Loucy (cell line): ENCODE measurements at regions not wholly inside any gene's neighbourhood (a gene's known extent, or its start where the extent isn't known, plus 50 kb on each side); places are given as distances from the start of the nearest gene placed in this dataset.

Experiments used
- H2AFZ ChIP-seq: fragments of 200-600 bp; sonication (generic); 2 replicates; pipeline ENCODE4 v1.6.0; 2016; ENCODE audit warnings: antibody characterized with exemption, mild to moderate bottlenecking, low read length, moderate library complexity
- H3F3A ChIP-seq: fragments of 200-600 bp; 2 replicates; pipeline ENCODE4 v1.6.0; 2016; ENCODE audit warnings: antibody characterized with exemption, low read depth, mild to moderate bottlenecking
- H3K27me3 ChIP-seq: fragments of 200-600 bp; sonication (generic); 2 replicates; pipeline ENCODE4 v1.6.1; 2014; ENCODE audit warnings: low read length, mild to moderate bottlenecking; ENCODE audit not compliant: insufficient read depth, poor library complexity, severe bottlenecking
- H3K36me3 ChIP-seq: fragments of 200-600 bp; sonication (generic); 2 replicates; pipeline ENCODE4 v1.6.1; 2016; ENCODE audit warnings: low read length; ENCODE audit not compliant: insufficient read depth
- H3K4me1 ChIP-seq: fragments of 200-600 bp; sonication (generic); 2 replicates; pipeline ENCODE4 v1.5.1; 2014; ENCODE audit warnings: low read length, mild to moderate bottlenecking; ENCODE audit not compliant: insufficient read depth, poor library complexity, severe bottlenecking
- H3K4me2 ChIP-seq: fragments of 200-600 bp; sonication (generic); 2 replicates; pipeline ENCODE4 v1.6.0; 2014; ENCODE audit warnings: antibody characterized with exemption, low read length, low read depth, mild to moderate bottlenecking; ENCODE audit not compliant: poor library complexity, severe bottlenecking
- H3K4me3 ChIP-seq: fragments of 200-600 bp; sonication (generic); 2 replicates; pipeline ENCODE4 v1.5.1; 2014; ENCODE audit warnings: low read length, mild to moderate bottlenecking, mixed read lengths; ENCODE audit not compliant: poor library complexity, severe bottlenecking
- H3K79me2 ChIP-seq: fragments of 200-600 bp; sonication (generic); 2 replicates; pipeline ENCODE4 v1.6.1; 2014; ENCODE audit warnings: low read length; ENCODE audit not compliant: insufficient read depth
- H3K9ac ChIP-seq: fragments of 200-600 bp; sonication (generic); 2 replicates; pipeline ENCODE4 v1.6.0; 2014; ENCODE audit warnings: mild to moderate bottlenecking, low read depth, low read length, moderate library complexity; ENCODE audit not compliant: poor library complexity, severe bottlenecking
- H3K9me2 ChIP-seq: fragments of 200-600 bp; sonication (generic); replicated peaks from 2 replicates; pipeline ENCODE4 v1.6.1; 2016; ENCODE audit warnings: low read depth, low read length, mixed read lengths
- H3K9me3 ChIP-seq: fragments of 200-600 bp; sonication (generic); 2 replicates; pipeline ENCODE4 v1.6.1; 2014; ENCODE audit warnings: mild to moderate bottlenecking, antibody characterized with exemption, low read length, low read depth; ENCODE audit not compliant: insufficient read depth
- H4K20me1 ChIP-seq: fragments of 200-600 bp; sonication (generic); 2 replicates; pipeline ENCODE4 v1.6.0; 2014; ENCODE audit warnings: antibody characterized with exemption, low read length, mild to moderate bottlenecking; ENCODE audit not compliant: insufficient read depth, poor library complexity, severe bottlenecking
- EZH2phosphoT487 ChIP-seq: fragments of 200-600 bp; IDR thresholded peaks from 2 replicates; pipeline ENCODE4 v1.6.1; 2018; ENCODE audit warnings: antibody characterized with exemption, mild to moderate bottlenecking, moderate library complexity, borderline replicate concordance
- TF ChIP-seq, protein P1 (sequence below): fragments of 200-600 bp; sonication (generic); conservative IDR thresholded peaks from 2 replicates; pipeline ENCODE4 v1.5.1; 2014; ENCODE audit warnings: mild to moderate bottlenecking, antibody characterized with exemption, low read length

DNA sequence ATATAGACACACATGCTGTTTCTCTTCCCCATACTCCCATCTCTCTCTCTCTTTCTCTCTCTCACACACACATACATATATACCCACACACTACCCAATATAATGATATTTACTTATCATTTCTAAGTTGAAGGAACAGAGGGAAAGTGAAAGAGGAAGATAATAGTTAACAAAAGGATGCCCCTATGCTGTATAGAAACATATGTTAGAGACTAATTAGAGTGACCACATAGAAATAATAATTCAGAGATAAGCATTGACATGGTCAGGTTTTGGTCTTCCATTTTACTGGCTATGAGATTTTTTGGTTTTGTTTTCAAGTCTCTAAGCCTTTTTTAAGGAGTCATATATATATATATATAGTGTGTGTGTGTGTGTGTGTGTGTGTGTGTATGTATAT, 445.7 kb upstream of the CHORDC1 start:
- no peaks in the 10 kb centered on the region for H3K9me3 ChIP-seq
- H3K4me2 ChIP-seq = no peak overlapping the region
- no peaks in the 10 kb centered on the region for H3K9me2 ChIP-seq
- TF ChIP-seq, protein P1, sequence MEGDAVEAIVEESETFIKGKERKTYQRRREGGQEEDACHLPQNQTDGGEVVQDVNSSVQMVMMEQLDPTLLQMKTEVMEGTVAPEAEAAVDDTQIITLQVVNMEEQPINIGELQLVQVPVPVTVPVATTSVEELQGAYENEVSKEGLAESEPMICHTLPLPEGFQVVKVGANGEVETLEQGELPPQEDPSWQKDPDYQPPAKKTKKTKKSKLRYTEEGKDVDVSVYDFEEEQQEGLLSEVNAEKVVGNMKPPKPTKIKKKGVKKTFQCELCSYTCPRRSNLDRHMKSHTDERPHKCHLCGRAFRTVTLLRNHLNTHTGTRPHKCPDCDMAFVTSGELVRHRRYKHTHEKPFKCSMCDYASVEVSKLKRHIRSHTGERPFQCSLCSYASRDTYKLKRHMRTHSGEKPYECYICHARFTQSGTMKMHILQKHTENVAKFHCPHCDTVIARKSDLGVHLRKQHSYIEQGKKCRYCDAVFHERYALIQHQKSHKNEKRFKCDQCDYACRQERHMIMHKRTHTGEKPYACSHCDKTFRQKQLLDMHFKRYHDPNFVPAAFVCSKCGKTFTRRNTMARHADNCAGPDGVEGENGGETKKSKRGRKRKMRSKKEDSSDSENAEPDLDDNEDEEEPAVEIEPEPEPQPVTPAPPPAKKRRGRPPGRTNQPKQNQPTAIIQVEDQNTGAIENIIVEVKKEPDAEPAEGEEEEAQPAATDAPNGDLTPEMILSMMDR = no peak
- no peak for TF ChIP-seq EZH2phosphoT487
- no peaks in the 10 kb centered on the region for H3K27me3 ChIP-seq
- no peak overlapping the region for H2AFZ ChIP-seq
- H3F3A ChIP-seq = no peaks in the 10 kb centered on the region
- no peaks in the 10 kb centered on the region for H3K79me2 ChIP-seq
- no peak overlapping the region for H3K9ac ChIP-seq
- no peaks in the 10 kb centered on the region for H4K20me1 ChIP-seq
- no peak overlapping the region for H3K4me3 ChIP-seq
- no peaks in the 10 kb centered on the region for H3K4me1 ChIP-seq
- no peaks in the 10 kb centered on the region for H3K36me3 ChIP-seq

DNA sequence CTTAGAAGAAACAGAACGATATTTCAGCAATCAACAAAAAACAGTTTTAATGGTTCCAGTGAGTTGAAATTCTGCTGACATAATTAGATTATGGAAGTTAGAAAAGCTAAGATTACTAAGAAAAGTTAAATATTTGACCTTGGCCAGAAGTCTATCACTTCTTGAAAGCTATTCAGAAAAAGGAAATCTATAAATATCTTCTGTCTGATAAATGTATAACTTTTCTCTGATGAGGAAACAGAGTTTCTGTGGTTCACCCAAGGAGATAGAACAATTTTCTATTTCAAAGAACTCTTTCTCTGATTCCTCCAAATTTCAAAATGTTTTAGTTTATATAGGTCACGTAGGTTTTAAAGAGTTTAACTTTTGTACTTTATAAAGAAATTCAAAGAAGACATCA, 438.4 kb upstream of the CHORDC1 start:
- no peak overlapping the region for H3K4me3 ChIP-seq
- H3F3A ChIP-seq = no peaks in the 10 kb centered on the region
- H3K79me2 ChIP-seq = no peaks in the 10 kb centered on the region
- H3K9me2 ChIP-seq = no peaks in the 10 kb centered on the region
- H3K27me3 ChIP-seq = no peaks in the 10 kb centered on the region
- H4K20me1 ChIP-seq = no peaks in the 10 kb centered on the region
- no peaks in the 10 kb centered on the region for H3K36me3 ChIP-seq
- H3K4me2 ChIP-seq = no peak overlapping the region
- no peak overlapping the region for H2AFZ ChIP-seq
- no peaks in the 10 kb centered on the region for H3K4me1 ChIP-seq
- no peak overlapping the region for H3K9ac ChIP-seq
- TF ChIP-seq, protein P1 = no peak
- TF ChIP-seq EZH2phosphoT487 = no peak
- no peaks in the 10 kb centered on the region for H3K9me3 ChIP-seq

DNA sequence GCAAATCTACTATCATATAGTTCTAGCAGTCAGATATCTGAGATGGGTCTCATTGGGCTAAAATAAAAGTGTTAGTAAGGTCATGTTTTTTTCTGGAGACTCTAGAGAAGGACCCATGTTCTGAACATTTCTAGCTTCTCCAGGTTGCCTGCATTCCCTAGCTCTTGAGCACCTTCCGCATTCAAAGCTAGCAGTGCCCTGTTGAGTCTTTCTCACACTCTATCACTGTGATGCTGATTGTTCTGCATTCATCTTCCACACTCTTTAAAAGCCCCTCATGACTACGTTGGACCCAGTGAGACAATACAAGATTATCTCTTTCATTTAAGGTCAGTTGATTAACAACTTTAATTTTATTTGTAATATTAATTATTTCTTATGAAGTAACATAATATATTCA, 433.3 kb upstream of the CHORDC1 start:
- H3K9ac ChIP-seq = no peak overlapping the region
- no peaks in the 10 kb centered on the region for H3K27me3 ChIP-seq

More for the DNA sequence above, 433.3 kb upstream of the CHORDC1 start:
- Histone ChIP-seq H3K4me3 (no peak overlapping the region), H3K9me2 (no peaks in the 10 kb centered on the region), H3K36me3 (no peaks in the 10 kb centered on the region), H2AFZ (no peak overlapping the region), H3K9me3 (no peaks in the 10 kb centered on the region), H3F3A (no peaks in the 10 kb centered on the region), H3K79me2 (no peaks in the 10 kb centered on the region), H3K4me1 (no peaks in the 10 kb centered on the region), H4K20me1 (no peaks in the 10 kb centered on the region), H3K4me2 (no peak overlapping the region)
- TF ChIP-seq, protein P1 = no peak
- TF ChIP-seq EZH2phosphoT487 = no peak
